SK-N-SH treated with all-trans-retinoic acid at 6 μM for 48 hours (cell line): ENCODE measurements at regions not wholly inside any gene's neighbourhood (a gene's known extent, or its start where the extent isn't known, plus 50 kb on each side); places are given as distances from the start of the nearest gene placed in this dataset.
"Not testable (repeated sequence)": the region's sequence is repeated elsewhere in the genome, so short reads cannot be mapped to it uniquely, and the experiment has no call there.

Experiments
- ISL1 ChIP-seq: fragments of 250-450 bp; sonication (Bioruptor Pico); IDR thresholded peaks from 2 replicates; pipeline ENCODE4 v2.1.2; 2022; ENCODE audit warnings: mild to moderate bottlenecking, moderate library complexity
- PATZ1 ChIP-seq: fragments of 250-450 bp; sonication (Bioruptor Pico); IDR thresholded peaks from 2 replicates; pipeline ENCODE4 v1.8.0; 2020; ENCODE audit warnings: mild to moderate bottlenecking, moderate library complexity, borderline replicate concordance
- SNAI2 ChIP-seq: fragments of 250-450 bp; sonication (Bioruptor Pico); IDR thresholded peaks from 2 replicates; pipeline ENCODE4 v1.5.0; 2020; ENCODE audit warnings: mild to moderate bottlenecking, moderate library complexity
- TCF4 ChIP-seq: fragments of 250-450 bp; sonication (Bioruptor Pico); IDR thresholded peaks from 2 replicates; pipeline ENCODE4 v1.8.0; 2021; ENCODE audit warnings: mild to moderate bottlenecking, moderate library complexity, borderline replicate concordance
- ZFP30 ChIP-seq: fragments of 450-650 bp; formaldehyde crosslinking; IDR thresholded peaks from 2 replicates; pipeline ENCODE4 v1.5.0; 2022; ENCODE audit warnings: mild to moderate bottlenecking, moderate library complexity

- TF ChIP-seq ISL1 (CRISPR knock-in tag); ZFP30 (CRISPR knock-in tag); PATZ1 (CRISPR knock-in tag); SNAI2; TCF4 (CRISPR knock-in tag): not testable (repeated sequence)
Measured at GRCh38 chr10:15421875-15422274, 50.8 kb upstream of the FAM171A1 start.
